OCI-LY7 (cell line): ENCODE measurements at regions not wholly inside any gene's neighbourhood (a gene's known extent, or its start where the extent isn't known, plus 50 kb on each side); places are given as distances from the start of the nearest gene placed in this dataset.

Source experiments
- BruUV-seq: library from RNA; stranded (reverse); fragments of 400-500 nt; replicated peaks from 2 replicates; lab custom pipeline; 2021; lab: Mats Ljungman, UMichigan
- CTCF ChIA-PET: fragments of 300-600 bp; sonication (Branson Sonifier 250); formaldehyde crosslinking; loops from one replicate; lab custom pipeline; 2022; ENCODE audit warnings: antibody characterized with exemption; ENCODE audit not compliant: unreplicated experiment; lab: Charles Lee
- POLR2A ChIA-PET: fragments of 300-600 bp; sonication (Branson Sonifier 250); formaldehyde crosslinking; loops from one replicate; lab custom pipeline; 2022; ENCODE audit warnings: antibody characterized with exemption; lab: Charles Lee
- DNase-seq: peaks from one replicate; pipeline ENCODE4 v3.0.0-alpha.2; 2015; ENCODE audit warnings: low spot score
- H2AFZ ChIP-seq: fragments of 200-600 bp; sonication (generic), shearing (Covaris generic); 2 replicates; pipeline ENCODE4 v1.6.1; 2014; ENCODE audit warnings: mild to moderate bottlenecking, antibody characterized with exemption, low read length, moderate library complexity
- H3K27ac ChIP-seq: fragments of 200-600 bp; sonication (generic); 2 replicates; pipeline ENCODE4 v1.5.1; 2014; ENCODE audit warnings: mixed run types, low read depth, mild to moderate bottlenecking, moderate library complexity, low read length, inconsistent platforms; ENCODE audit not compliant: poor library complexity, severe bottlenecking
- H3K36me3 ChIP-seq: fragments of 200-600 bp; sonication (generic); 2 replicates; pipeline ENCODE4 v1.6.1; 2014; ENCODE audit warnings: mild to moderate bottlenecking, antibody characterized with exemption, low read length, moderate library complexity, mixed read lengths; ENCODE audit not compliant: insufficient read depth
- H3K4me1 ChIP-seq: fragments of 200-600 bp; sonication (generic); 2 replicates; pipeline ENCODE4 v1.5.1; 2014; ENCODE audit warnings: mild to moderate bottlenecking, low read length; ENCODE audit not compliant: insufficient read depth, poor library complexity, severe bottlenecking
- H3K4me2 ChIP-seq: fragments of 200-600 bp; sonication (generic); 2 replicates; pipeline ENCODE4 v1.6.1; 2014; ENCODE audit warnings: mild to moderate bottlenecking, low read length
- H3K4me3 ChIP-seq: fragments of 200-600 bp; sonication (generic); 2 replicates; pipeline ENCODE4 v1.5.1; 2014; ENCODE audit warnings: mild to moderate bottlenecking, low read depth, low read length; ENCODE audit not compliant: poor library complexity, severe bottlenecking
- H3K79me2 ChIP-seq: fragments of 200-600 bp; sonication (generic); 2 replicates; pipeline ENCODE4 v1.6.1; 2016; ENCODE audit warnings: low read depth, mild to moderate bottlenecking, low read length, moderate library complexity, mixed read lengths; ENCODE audit not compliant: insufficient read depth
- H3K9me2 ChIP-seq: fragments of 200-600 bp; sonication (generic); 2 replicates; pipeline ENCODE4 v1.6.1; 2016; ENCODE audit warnings: mild to moderate bottlenecking, low read length, mixed read lengths; ENCODE audit not compliant: insufficient read depth
- H3K9me3 ChIP-seq: fragments of 200-600 bp; sonication (generic); 2 replicates; pipeline ENCODE4 v1.6.1; 2014; ENCODE audit warnings: mild to moderate bottlenecking, mixed run types, low read length, mixed read lengths
- H4K20me1 ChIP-seq: fragments of 200-600 bp; sonication (generic); 2 replicates; pipeline ENCODE4 v1.6.1; 2014; ENCODE audit warnings: mild to moderate bottlenecking, antibody characterized with exemption, low read length, moderate library complexity, mixed read lengths; ENCODE audit not compliant: insufficient read depth
- CTCF ChIP-seq: fragments of 200-600 bp; sonication (generic); conservative IDR thresholded peaks from 2 replicates; pipeline ENCODE4 v1.5.1; 2014; ENCODE audit warnings: mild to moderate bottlenecking, antibody characterized with exemption, low read length, moderate library complexity, mixed read lengths
- EZH2phosphoT487 ChIP-seq: fragments of 200-600 bp; sonication (generic); IDR thresholded peaks from 2 replicates; pipeline ENCODE4 v1.6.1; 2018; ENCODE audit warnings: low read depth, borderline replicate concordance, mild to moderate bottlenecking, mixed run types, antibody characterized with exemption, low read length, moderate library complexity, mixed read lengths
- intact Hi-C: fragments of 100-400 bp; cut with micrococcal nuclease; formaldehyde crosslinking; loops from one replicate; pipeline ENCODE4 v1.10.0; 2022; ENCODE audit not compliant: unreplicated experiment

- TF ChIP-seq CTCF (no peak), EZH2phosphoT487 (no peak)
- intact Hi-C loops: no loop called here
- POLR2A ChIA-PET: interaction anchor here (0.6 kb wide), 1 partner anchor 634 kb away, joined by 3 read pairs; no protein-coding TSS in a partner anchor
- CTCF ChIA-PET: no interaction called here
- no peaks in the 10 kb centered on the region for H3K4me1 ChIP-seq
- H2AFZ ChIP-seq: no peak overlapping the region
- H3K4me3 ChIP-seq: no peak overlapping the region
- H3K36me3 ChIP-seq: no peaks in the 10 kb centered on the region
- DNase-seq: no peak
- H3K9me2 ChIP-seq: no peaks in the 10 kb centered on the region
- no peak overlapping the region for H3K27ac ChIP-seq
- no peaks in the 10 kb centered on the region for H3K79me2 ChIP-seq
- BruUV-seq: no TSS peak
- no peak overlapping the region for H3K4me2 ChIP-seq
- H4K20me1 ChIP-seq: no peaks in the 10 kb centered on the region
- no peaks in the 10 kb centered on the region for H3K9me3 ChIP-seq
Observed at GRCh38 chr20:50363027-50363426, 147.2 kb upstream of the PTPN1 start.

GRCh38 chr20:50363479-50363878 is 146.7 kb upstream of the PTPN1 start:
- Histone ChIP-seq H3K4me3 (no peak overlapping the region), H3K9me3 (no peaks in the 10 kb centered on the region), H3K36me3 (no peaks in the 10 kb centered on the region), H4K20me1 (no peaks in the 10 kb centered on the region), H3K4me1 (no peaks in the 10 kb centered on the region), H2AFZ (no peak overlapping the region), H3K27ac (no peak overlapping the region), H3K9me2 (no peaks in the 10 kb centered on the region), H3K79me2 (no peaks in the 10 kb centered on the region), H3K4me2 (no peak overlapping the region)
- DNase-seq: no peak
- POLR2A ChIA-PET: no interaction called here
- intact Hi-C loops: no loop called here
- no peak for TF ChIP-seq EZH2phosphoT487
- no peak for TF ChIP-seq CTCF
- CTCF ChIA-PET: no interaction called here
- BruUV-seq: no TSS peak

GRCh38 chr20:50364542-50364941 is 145.6 kb upstream of the PTPN1 start:
- Histone ChIP-seq H3K9me3 (no peaks in the 10 kb centered on the region), H3K36me3 (no peaks in the 10 kb centered on the region), H3K9me2 (no peaks in the 10 kb centered on the region), H3K27ac (no peak overlapping the region), H3K4me2 (no peak overlapping the region), H3K4me3 (no peak overlapping the region), H2AFZ (no peak overlapping the region), H4K20me1 (no peaks in the 10 kb centered on the region), H3K4me1 (no peaks in the 10 kb centered on the region), H3K79me2 (no peaks in the 10 kb centered on the region)
- intact Hi-C loops: no loop called here
- no peak for DNase-seq
- POLR2A ChIA-PET: no interaction called here
- BruUV-seq: no TSS peak
- TF ChIP-seq EZH2phosphoT487 (no peak), CTCF (no peak)
- CTCF ChIA-PET: no interaction called here
